PC-3 (cell line): ENCODE measurements at regions not wholly inside any gene's neighbourhood (a gene's known extent, or its start where the extent isn't known, plus 50 kb on each side); places are given as distances from the start of the nearest gene placed in this dataset.
A peak's percentile ranks its signal among the peaks of the same experiment; 100 is the strongest.

ENCODE experiments used
- ATAC-seq: fragments of 200-7000 bp; cut with Tn5 transposase; 2 replicates; pipeline ENCODE4 v1.9.1; 2020; ENCODE audit warnings: mild to moderate bottlenecking, moderate library complexity
- BruUV-seq: library from RNA; stranded (reverse); fragments of 400-500 nt; replicated peaks from 2 replicates; lab custom pipeline; 2021; lab: Mats Ljungman, UMichigan
- CTCF ChIA-PET: fragments of 300-600 bp; sonication (Branson Sonifier 250); formaldehyde crosslinking; loops from one replicate; lab custom pipeline; 2022; ENCODE audit warnings: antibody characterized with exemption; lab: Charles Lee
- POLR2A ChIA-PET: fragments of 300-600 bp; sonication (Branson Sonifier 250); formaldehyde crosslinking; loops from one replicate; lab custom pipeline; 2022; ENCODE audit warnings: antibody characterized with exemption; ENCODE audit not compliant: unreplicated experiment; lab: Charles Lee
- DNase-seq: peaks from one replicate; pipeline ENCODE4 v3.0.0-alpha.2; 2015
- H2AFZ ChIP-seq: fragments of 300-600 bp; sonication (generic); 2 replicates; pipeline ENCODE4 v1.6.0; 2016; ENCODE audit warnings: antibody characterized with exemption, low read length
- H3F3A ChIP-seq: fragments of 300-600 bp; sonication (generic); one replicate; pipeline ENCODE4 v1.6.0; 2017; ENCODE audit warnings: antibody characterized with exemption, low read length, control low read depth, mild to moderate bottlenecking; ENCODE audit not compliant: unreplicated experiment
- H3K27ac ChIP-seq: fragments of 300-600 bp; sonication (generic); 2 replicates; pipeline ENCODE4 v1.5.1; 2016; ENCODE audit warnings: mild to moderate bottlenecking, low read length
- H3K27me3 ChIP-seq: fragments of 300-600 bp; sonication (generic); 2 replicates; pipeline ENCODE4 v1.6.1; 2016; ENCODE audit warnings: low read length, mixed read lengths
- H3K36me3 ChIP-seq: fragments of 300-600 bp; sonication (generic); 2 replicates; pipeline ENCODE4 v1.6.1; 2016; ENCODE audit warnings: low read depth, mixed run types, low read length, mixed read lengths
- H3K4me1 ChIP-seq: fragments of 300-600 bp; sonication (generic); 2 replicates; pipeline ENCODE4 v1.5.1; 2016; ENCODE audit warnings: low read length; ENCODE audit not compliant: insufficient read depth
- H3K4me2 ChIP-seq: fragments of 300-600 bp; sonication (generic); 2 replicates; pipeline ENCODE4 v1.6.0; 2016; ENCODE audit warnings: low read length
- H3K4me3 ChIP-seq: fragments of 300-600 bp; sonication (generic); 2 replicates; pipeline ENCODE4 v1.5.1; 2016; ENCODE audit warnings: mild to moderate bottlenecking, low read length, mixed read lengths
- H3K79me2 ChIP-seq: fragments of 300-600 bp; sonication (generic); 2 replicates; pipeline ENCODE4 v1.6.1; 2017; ENCODE audit warnings: low read length, mixed read lengths
- H3K9ac ChIP-seq: fragments of 300-600 bp; sonication (generic); 2 replicates; pipeline ENCODE4 v1.6.0; 2016; ENCODE audit warnings: mild to moderate bottlenecking, low read length
- H3K9me2 ChIP-seq: fragments of 300-600 bp; sonication (generic); replicated peaks from 2 replicates; pipeline ENCODE4 v1.6.1; 2016; ENCODE audit warnings: mixed run types, low read length, mixed read lengths
- H3K9me3 ChIP-seq: fragments of 300-600 bp; sonication (generic); 2 replicates; pipeline ENCODE4 v1.6.1; 2016; ENCODE audit warnings: low read length, mixed read lengths
- H4K20me1 ChIP-seq: fragments of 300-600 bp; sonication (generic); 2 replicates; pipeline ENCODE4 v1.6.1; 2016; ENCODE audit warnings: low read length, mixed read lengths
- CTCF ChIP-seq: fragments of 300-600 bp; sonication (generic); conservative IDR thresholded peaks from 2 replicates; pipeline ENCODE4 v1.5.1; 2017; ENCODE audit warnings: antibody characterized with exemption, low read depth, mild to moderate bottlenecking, low read length
- EZH2 ChIP-seq: fragments of 300-600 bp; sonication (generic); IDR thresholded peaks from one replicate; pipeline ENCODE4 v1.6.1; 2017; ENCODE audit warnings: antibody characterized with exemption, mild to moderate bottlenecking, low read length; ENCODE audit not compliant: unreplicated experiment
- EZH2phosphoT487 ChIP-seq: fragments of 300-600 bp; sonication (generic); IDR thresholded peaks from 2 replicates; pipeline ENCODE4 v1.6.1; 2018; ENCODE audit warnings: mild to moderate bottlenecking, antibody characterized with exemption, low read length, borderline replicate concordance
- intact Hi-C: fragments of 100-400 bp; cut with micrococcal nuclease; formaldehyde crosslinking; loops from 2 replicates; pipeline ENCODE4 v1.9.0; 2023

GRCh38 chr1:104380003-104380402 lies 630.3 kb downstream of the AMY1C start:
- ATAC-seq (no peak), DNase-seq (no peak)
- H3K4me1 ChIP-seq = no peaks in the 10 kb centered on the region
- BruUV-seq = no TSS peak
- H3F3A ChIP-seq = no peaks in the 10 kb centered on the region
- H3K27ac ChIP-seq = no peak overlapping the region
- H3K79me2 ChIP-seq = no peaks in the 10 kb centered on the region
- no peaks in the 10 kb centered on the region; the same call in 1 of the 2 replicates for H3K9me3 ChIP-seq
- no peak overlapping the region for H3K4me2 ChIP-seq
- intact Hi-C loops = no loop called here
- no peaks in the 10 kb centered on the region for H3K36me3 ChIP-seq
- TF ChIP-seq CTCF (no peak), EZH2phosphoT487 (no peak), EZH2 (no peak)
- no peak overlapping the region for H2AFZ ChIP-seq
- H3K9me2 ChIP-seq = no peaks in the 10 kb centered on the region
- no peak overlapping the region for H3K4me3 ChIP-seq
- H4K20me1 ChIP-seq = no peaks in the 10 kb centered on the region
- ChIA-PET CTCF (no interaction called here), POLR2A (no interaction called here)
- H3K27me3 ChIP-seq = no peaks in the 10 kb centered on the region
- no peak overlapping the region for H3K9ac ChIP-seq

GRCh38 chr1:104387716-104388508 lies 638.2 kb downstream of the AMY1C start:
- Histone ChIP-seq H3K27me3 (no peaks in the 10 kb centered on the region), H2AFZ (no peak overlapping the region), H3K9me2 (no peaks in the 10 kb centered on the region), H3F3A (no peaks in the 10 kb centered on the region), H3K4me1 (no peaks in the 10 kb centered on the region), H3K79me2 (no peaks in the 10 kb centered on the region), H3K9me3 (no peaks in the 10 kb centered on the region), H3K4me3 (no peak overlapping the region), H4K20me1 (no peaks in the 10 kb centered on the region), H3K36me3 (no peaks in the 10 kb centered on the region), H3K4me2 (no peak overlapping the region), H3K27ac (no peak overlapping the region), H3K9ac (no peak overlapping the region)
- DNase-seq = peak; percentile 4
- ATAC-seq = no peak
- no TSS peak for BruUV-seq
- TF ChIP-seq EZH2 (no peak), EZH2phosphoT487 (no peak), CTCF (no peak)
- intact Hi-C loops = no loop called here
- CTCF ChIA-PET = no interaction called here
- POLR2A ChIA-PET = no interaction called here

- POLR2A ChIA-PET = no interaction called here
- no TSS peak for BruUV-seq
- ATAC-seq = no peak
Observed at GRCh38 chr1:104392552-104392951, 642.9 kb downstream of the AMY1C start.

More at GRCh38 chr1:104392552-104392951, 642.9 kb downstream of the AMY1C start:
- intact Hi-C loops = no loop called here
- Histone ChIP-seq H3K9ac (no peak overlapping the region), H3F3A (no peaks in the 10 kb centered on the region), H4K20me1 (no peaks in the 10 kb centered on the region), H3K27ac (no peak overlapping the region), H3K4me2 (no peak overlapping the region), H3K9me2 (no peaks in the 10 kb centered on the region), H3K36me3 (no peaks in the 10 kb centered on the region), H3K4me1 (no peaks in the 10 kb centered on the region), H3K4me3 (no peak overlapping the region), H3K79me2 (no peaks in the 10 kb centered on the region), H2AFZ (no peak overlapping the region), H3K27me3 (no peaks in the 10 kb centered on the region), H3K9me3 (no peaks in the 10 kb centered on the region)
- DNase-seq = no peak
- TF ChIP-seq EZH2 (no peak), CTCF (no peak), EZH2phosphoT487 (no peak)
- CTCF ChIA-PET = no interaction called here
